Cardiac fibroblast (primary cell): ENCODE measurements at regions not wholly inside any gene's neighbourhood (a gene's known extent, or its start where the extent isn't known, plus 50 kb on each side); places are given as distances from the start of the nearest gene placed in this dataset.
"Not testable (repeated sequence)": the region's sequence is repeated elsewhere in the genome, so short reads cannot be mapped to it uniquely, and the experiment has no call there.

Experiments
- DNase-seq, 2 donors: peaks; one replicate each; pipeline versions ENCODE4 v3.0.0 to v3.0.0-alpha.2; 2010; ENCODE audit warnings: low read depth in 2 of 2
- H3K4me3 ChIP-seq, 2 donors: replicated peaks in 1 of 2; 1 replicate in 1 of 2; 2 replicates in 1 of 2; pipeline ENCODE4 v1.5.1; 2011; ENCODE audit warnings: low read depth in 2 of 2, low read length in 2 of 2, mild to moderate bottlenecking in 2 of 2, moderate library complexity in 1 of 2
- CTCF ChIP-seq: IDR thresholded peaks from one replicate; pipeline ENCODE4 v1.5.1; 2011; ENCODE audit warnings: low read depth, mild to moderate bottlenecking, low read length, inconsistent platforms

- H3K4me3 ChIP-seq: no peak overlapping the region
- TF ChIP-seq CTCF: no peak
- DNase-seq: peak; percentile 1 to 15
These were observed 181.7 kb upstream of the DDX53 start for GRCh38 chrX:22818061-22818460.

GRCh38 chrX:22855693-22856092 lies 144.1 kb upstream of the DDX53 start:
- H3K4me3 ChIP-seq: no peak overlapping the region
- TF ChIP-seq CTCF: no peak
- DNase-seq: no peak

GRCh38 chrX:22859642-22860041 lies 140.1 kb upstream of the DDX53 start:
- no peak for DNase-seq
- TF ChIP-seq CTCF: no peak
- H3K4me3 ChIP-seq: no peak overlapping the region

- H3K4me3 ChIP-seq, DNase-seq: not testable (repeated sequence)
These were observed 133.0 kb upstream of the DDX53 start for GRCh38 chrX:22866801-22867200.

- TF ChIP-seq CTCF: no peak
These were observed 117.2 kb upstream of the DDX53 start for GRCh38 chrX:22882543-22882942.

GRCh38 chrX:22889819-22890218 lies 109.9 kb upstream of the DDX53 start:
- no peak overlapping the region for H3K4me3 ChIP-seq
- no peak for DNase-seq
- no peak for TF ChIP-seq CTCF

More at GRCh38 chrX:22882543-22882942, 117.2 kb upstream of the DDX53 start:
- no peak overlapping the region for H3K4me3 ChIP-seq
- no peak for DNase-seq

GRCh38 chrX:22912616-22913015 lies 87.1 kb upstream of the DDX53 start:
- H3K4me3 ChIP-seq: no peak overlapping the region
- TF ChIP-seq CTCF: no peak
- no peak for DNase-seq

- no peak overlapping the region for H3K4me3 ChIP-seq
- TF ChIP-seq CTCF: no peak
- DNase-seq: peak; percentile 76 to 89
These were observed 76.8 kb upstream of the DDX53 start for GRCh38 chrX:22922961-22923360.
